ENCODE measurements at regions not wholly inside any gene's neighbourhood (a gene's known extent, or its start where the extent isn't known, plus 50 kb on each side); places are given as distances from the start of the nearest gene placed in this dataset.

DNA sequence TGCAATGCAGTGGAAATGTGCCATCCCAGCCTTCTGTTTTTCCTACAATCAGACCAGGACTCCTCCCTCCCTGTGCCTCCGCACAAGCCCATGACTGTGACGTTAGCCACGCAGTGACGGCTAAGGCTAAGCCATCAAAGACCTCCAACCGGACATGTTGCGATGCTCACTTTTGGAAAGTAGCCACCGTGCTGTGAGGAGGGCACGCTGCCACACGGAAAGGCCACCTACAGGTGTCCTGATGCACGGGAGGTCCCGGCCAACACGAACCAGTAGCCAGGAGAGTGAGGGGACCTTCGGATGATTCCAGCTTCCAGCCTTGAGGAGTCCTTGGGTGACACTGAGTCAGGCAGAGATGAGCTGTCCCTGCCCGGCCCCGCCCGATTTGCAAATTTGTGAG is 53.9 kb downstream of the FOXL1 start:
- no peak for DNase-seq

DNA sequence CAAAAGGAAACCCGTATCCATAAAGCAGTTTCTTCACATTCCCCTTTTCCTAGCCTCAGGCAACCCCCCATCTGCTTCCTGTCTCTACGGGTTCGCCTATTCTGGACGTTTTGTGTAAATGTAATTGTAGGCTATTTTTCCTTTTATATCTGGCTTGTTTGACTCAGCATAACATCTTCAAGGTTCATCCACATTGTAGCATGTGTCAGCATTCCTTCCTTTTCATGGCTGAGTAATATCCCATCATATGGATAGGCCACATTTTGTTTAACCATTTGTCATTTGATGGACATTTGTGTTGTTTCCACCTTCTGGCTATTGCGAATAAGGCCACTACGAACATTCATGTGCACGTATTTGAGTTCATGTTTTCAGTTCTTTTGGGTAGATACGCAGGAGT is 54.6 kb downstream of the FOXL1 start:
- DNase-seq = no peak

- DNase-seq = no peak
These were observed 55.9 kb downstream of the FOXL1 start for GRCh38 chr16:86634292-86634691.

DNA sequence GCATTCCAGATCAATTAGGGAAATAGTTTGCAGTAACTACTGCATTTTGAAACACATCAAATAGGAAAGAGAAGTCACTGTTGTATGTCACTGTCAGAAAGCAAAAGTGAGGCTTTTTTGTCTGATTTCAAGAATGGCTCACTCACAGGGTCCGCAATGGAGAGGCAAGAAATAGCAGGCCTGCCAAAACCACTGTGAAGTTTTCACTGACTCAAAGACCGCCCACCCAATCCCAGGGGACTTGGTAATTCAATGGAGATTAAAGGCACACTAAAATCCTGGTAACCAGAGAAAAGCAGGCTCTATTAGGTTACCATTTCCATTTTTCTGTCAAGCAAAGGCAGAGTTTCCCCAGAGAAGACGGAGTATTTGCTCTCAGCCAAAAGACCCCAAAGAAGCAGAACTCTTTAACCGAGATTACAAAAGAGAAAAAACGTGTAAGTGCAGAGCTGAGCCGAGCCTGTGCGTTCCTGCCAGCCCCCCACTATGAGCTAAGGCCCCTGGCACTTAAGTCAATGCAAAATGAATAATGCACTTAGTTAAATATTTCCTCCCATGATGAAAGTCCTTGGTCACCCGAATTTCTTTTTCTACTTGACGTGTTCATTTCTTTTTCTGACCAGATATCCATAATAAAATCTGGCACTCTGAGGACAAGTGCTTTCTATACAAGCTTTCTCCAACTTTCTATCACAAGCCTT is 57.0 kb downstream of the FOXL1 start:
- no peak for DNase-seq

GRCh38 chr16:86635926-86636325 is 57.6 kb downstream of the FOXL1 start:
- no peak for DNase-seq

GRCh38 chr16:86637744-86638143 is 59.4 kb downstream of the FOXL1 start:
- DNase-seq = no peak

DNA sequence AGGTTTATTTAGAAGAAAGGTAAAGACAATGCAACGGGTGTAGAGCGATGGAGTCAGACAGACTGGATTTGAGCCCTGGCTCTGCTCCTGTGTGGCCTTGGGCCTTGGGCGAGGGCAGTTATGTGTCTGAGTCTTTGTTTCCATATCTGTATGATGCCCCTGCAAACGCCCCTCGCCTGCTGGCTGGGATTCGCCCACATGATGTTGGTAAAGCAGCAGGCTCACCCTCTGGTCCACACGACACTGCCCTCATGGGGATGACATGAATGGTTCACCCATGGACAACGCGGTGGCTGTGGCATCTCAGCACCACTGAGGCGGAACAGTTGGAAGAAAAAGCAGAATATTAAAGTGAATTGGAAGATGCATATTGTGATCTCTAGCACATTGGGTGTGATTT is 60.3 kb downstream of the FOXL1 start:
- no peak for DNase-seq

DNA sequence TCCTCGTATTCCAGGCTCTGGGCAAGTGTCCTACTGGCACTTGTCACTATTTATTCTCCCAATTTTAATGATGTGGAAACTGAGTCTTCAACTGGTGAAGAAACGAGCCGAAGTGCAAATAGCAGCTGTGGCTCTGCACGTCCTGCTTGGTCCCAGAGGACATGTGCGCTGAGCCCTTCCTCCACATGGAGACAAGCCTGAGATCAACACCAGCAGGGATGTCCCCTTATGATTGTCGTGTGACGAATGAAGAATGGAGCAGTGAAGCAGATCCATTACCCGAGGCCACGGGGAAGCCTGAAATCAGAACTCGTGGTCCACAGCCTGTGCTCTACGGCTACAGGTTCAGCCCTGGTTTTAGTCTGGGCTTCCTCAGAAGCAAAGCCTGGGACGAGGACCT is 61.0 kb downstream of the FOXL1 start:
- no peak for DNase-seq

DNA sequence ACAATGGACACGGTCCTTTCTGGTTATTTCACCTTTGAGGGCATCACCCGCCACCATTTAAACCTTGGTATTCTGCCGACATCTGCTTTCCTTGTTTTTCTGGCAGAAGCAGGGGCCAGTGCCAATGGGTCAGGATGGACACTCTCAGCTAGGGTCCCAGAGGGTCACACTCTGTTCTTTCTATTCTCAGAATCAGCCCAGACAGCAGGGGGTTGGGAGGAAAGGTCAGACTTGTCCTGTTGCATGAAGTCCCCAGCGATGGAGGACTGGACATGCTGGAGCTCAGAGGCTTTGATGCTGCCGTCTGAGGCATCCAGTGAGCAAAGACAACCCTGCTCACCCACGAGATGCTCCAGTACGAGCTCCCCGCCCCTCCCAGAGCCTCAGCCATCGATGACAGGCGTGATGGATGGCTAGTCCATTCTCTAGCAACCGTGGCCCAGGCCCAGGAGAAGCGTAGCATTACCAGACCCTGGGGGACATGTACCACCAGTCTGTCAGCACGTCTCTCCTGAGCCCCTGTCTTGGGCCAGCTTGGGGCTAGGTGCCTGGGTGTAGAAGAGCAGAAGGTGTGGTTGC is 62.0 kb downstream of the FOXL1 start:
- no peak for DNase-seq

- no peak for DNase-seq
These were observed 63.7 kb downstream of the FOXL1 start for GRCh38 chr16:86642087-86642486.

- no peak for DNase-seq
These were observed 65.3 kb downstream of the FOXL1 start for GRCh38 chr16:86643671-86644070.

DNA sequence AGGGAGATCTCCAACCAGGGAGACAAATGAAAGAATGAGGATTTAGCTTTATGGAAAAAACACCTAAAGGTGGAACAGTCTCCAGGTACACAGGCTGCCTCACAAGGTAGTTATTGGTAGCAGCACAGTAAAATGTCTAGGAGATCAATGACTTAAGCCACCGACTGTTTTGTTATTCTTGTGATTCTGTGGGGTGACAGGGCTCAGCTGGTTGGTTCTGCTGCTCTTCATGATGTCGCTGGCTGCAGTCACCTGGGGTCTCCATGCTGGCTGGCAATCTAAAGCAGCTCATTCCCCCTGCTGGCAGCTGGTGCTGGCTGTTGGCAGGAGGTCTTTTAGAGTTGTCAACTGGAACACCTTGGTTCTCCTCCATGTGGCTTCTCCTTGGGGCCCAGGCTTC is 69.2 kb downstream of the FOXL1 start:
- DNase-seq = no peak

GRCh38 chr16:86649875-86650274 is 71.5 kb downstream of the FOXL1 start:
- no peak for DNase-seq

- no peak for DNase-seq
These were observed 72.8 kb downstream of the FOXL1 start for GRCh38 chr16:86651013-86651627.

- no peak for DNase-seq
These were observed 73.5 kb downstream of the FOXL1 start for GRCh38 chr16:86651823-86652222.

- no peak for DNase-seq
These were observed 75.1 kb downstream of the FOXL1 start for GRCh38 chr16:86653285-86654006.

DNA sequence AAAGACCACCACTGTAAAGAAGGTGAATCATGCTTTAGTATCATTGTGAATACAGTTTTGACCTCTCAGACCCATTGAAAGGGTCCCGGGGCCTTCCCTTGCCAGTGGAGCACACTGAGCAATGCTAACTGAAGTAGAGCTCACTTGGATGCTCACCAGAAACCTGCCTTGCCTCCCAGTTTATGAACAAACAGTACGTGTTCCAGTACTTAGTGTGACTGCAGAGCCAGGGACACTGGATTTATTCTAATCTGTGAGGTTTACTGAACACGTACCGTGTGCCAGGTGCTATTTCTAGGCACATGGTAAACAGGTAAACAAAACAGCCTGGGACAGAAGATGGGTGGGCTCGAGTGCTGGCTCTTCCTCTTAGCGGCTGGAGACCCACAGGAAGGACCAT is 79.6 kb downstream of the FOXL1 start:
- DNase-seq = no peak

DNA sequence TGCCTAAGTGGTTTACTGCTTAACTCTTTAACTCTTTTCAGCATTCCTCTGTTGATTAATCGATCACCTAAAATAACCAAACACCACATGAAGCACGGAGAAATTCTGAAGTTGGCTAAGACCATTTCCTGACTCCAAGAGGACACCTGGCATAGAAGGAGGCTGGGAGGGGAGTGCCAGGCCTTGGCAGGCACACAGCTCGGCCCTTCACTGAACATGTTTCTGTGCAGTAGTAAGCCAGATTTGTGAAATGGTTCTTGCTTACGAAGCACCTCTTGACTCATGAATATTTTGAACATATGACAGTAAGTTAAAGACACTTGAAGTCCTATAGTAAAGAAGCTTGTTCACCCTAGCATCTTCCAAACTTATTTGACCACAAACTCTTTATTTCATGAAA is 82.3 kb downstream of the FOXL1 start:
- DNase-seq = no peak

DNA sequence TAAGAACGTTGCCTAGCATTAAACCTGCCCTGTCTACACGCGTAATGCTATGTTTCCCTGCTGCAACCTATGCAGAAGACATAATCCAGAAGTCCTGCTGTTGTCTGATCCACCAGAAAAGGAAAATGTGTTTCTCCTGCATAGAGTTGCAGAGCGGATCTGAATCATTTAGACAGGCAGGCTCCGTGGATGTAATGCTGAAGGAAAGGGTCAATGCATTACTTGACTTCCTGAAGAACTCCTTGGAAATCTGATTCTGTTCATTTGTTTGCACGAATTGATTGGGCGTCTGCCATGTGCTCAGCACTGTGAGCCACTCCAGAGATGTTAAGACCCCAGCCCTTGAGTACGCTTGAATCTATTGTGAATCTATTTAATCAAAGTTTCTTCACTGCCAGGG is 83.4 kb downstream of the FOXL1 start:
- no peak for DNase-seq

GRCh38 chr16:86662195-86662594 is 83.8 kb downstream of the FOXL1 start:
- DNase-seq = no peak

- DNase-seq = no peak
These were observed 84.4 kb downstream of the FOXL1 start for GRCh38 chr16:86662740-86663139.

DNA sequence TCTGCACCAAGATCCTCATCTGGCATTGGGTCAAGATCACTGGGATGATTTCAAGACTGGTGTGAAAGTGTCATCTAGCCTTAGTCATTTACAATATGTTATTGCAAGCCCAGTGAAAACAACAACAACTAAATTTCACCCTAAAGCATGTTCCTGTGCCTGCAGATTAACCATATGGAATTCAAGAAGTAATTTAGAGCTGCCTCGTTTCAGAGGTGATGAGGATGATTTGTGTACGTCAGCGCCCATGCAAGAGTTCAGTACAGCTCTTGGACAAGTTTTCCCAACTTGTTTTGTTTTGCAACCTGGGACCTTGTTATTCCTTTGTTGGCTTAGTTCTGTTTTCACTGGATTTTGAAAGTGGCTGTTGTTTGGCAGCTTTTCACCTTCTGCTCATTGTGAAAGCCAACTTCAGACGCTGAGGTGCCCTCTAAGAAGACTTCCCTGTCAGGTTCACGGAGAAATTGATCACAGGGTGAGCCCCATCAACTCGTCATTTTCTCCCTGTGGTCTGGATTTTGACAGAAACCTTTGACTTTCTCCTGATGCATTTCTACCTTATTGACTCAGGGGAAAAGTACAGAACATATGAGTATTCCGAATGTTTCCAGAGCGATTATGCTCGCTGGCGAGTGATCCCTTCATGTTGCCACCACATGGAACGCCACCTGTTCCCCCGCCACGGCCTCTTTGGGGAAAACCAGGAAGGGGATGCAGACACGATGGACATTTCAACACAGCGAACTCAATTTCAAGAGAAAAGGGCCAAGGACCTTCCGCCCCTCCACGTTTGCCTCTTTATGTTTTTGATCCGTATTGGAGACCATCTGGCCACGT is 85.6 kb downstream of the FOXL1 start:
- DNase-seq = no peak

Measured in activated naive CD4-positive, alpha-beta T cell treated with Interleukin-2 at 50 U/mL for 16 hours (primary cell).